PFSK-1 (cell line): ENCODE measurements at regions not wholly inside any gene's neighbourhood (a gene's known extent, or its start where the extent isn't known, plus 50 kb on each side); places are given as distances from the start of the nearest gene placed in this dataset.

Experiments used
- FOXP2 ChIP-seq: optimal IDR thresholded peaks from 2 replicates; pipeline ENCODE3; 2011; ENCODE audit warnings: borderline replicate concordance, control low read depth, inconsistent platforms; ENCODE audit not compliant: insufficient read depth; ENCODE audit errors: extremely low read length, extremely low read depth
- POLR2AphosphoS5 ChIP-seq: IDR thresholded peaks from 2 replicates; pipeline ENCODE4 v1.6.1; 2012; ENCODE audit warnings: low read depth, mild to moderate bottlenecking, control low read depth, low read length, moderate library complexity
- SIN3A ChIP-seq: IDR thresholded peaks from 2 replicates; pipeline ENCODE4 v1.6.1; 2012; ENCODE audit warnings: mild to moderate bottlenecking, low read length, moderate library complexity, borderline replicate concordance; ENCODE audit not compliant: insufficient read depth
- TAF1 ChIP-seq: IDR thresholded peaks from 2 replicates; pipeline ENCODE4 v1.6.1; 2012; ENCODE audit warnings: low read length, control low read depth, borderline replicate concordance; ENCODE audit not compliant: insufficient read depth
- TF ChIP-seq, protein P1 (sequence below), 2 experiments: IDR thresholded peaks; 2 replicates each; pipeline versions ENCODE4 v1.6.1 to v1.8.0; 2011 to 2012; ENCODE audit warnings: low read depth in 2 of 2, low read length in 2 of 2, control low read depth in 1 of 2, inconsistent platforms in 1 of 2, mild to moderate bottlenecking in 1 of 2, moderate library complexity in 1 of 2; ENCODE audit not compliant: insufficient read depth in 1 of 2

- TF ChIP-seq SIN3A: no peak
- TF ChIP-seq TAF1: no peak
- TF ChIP-seq, protein P1, sequence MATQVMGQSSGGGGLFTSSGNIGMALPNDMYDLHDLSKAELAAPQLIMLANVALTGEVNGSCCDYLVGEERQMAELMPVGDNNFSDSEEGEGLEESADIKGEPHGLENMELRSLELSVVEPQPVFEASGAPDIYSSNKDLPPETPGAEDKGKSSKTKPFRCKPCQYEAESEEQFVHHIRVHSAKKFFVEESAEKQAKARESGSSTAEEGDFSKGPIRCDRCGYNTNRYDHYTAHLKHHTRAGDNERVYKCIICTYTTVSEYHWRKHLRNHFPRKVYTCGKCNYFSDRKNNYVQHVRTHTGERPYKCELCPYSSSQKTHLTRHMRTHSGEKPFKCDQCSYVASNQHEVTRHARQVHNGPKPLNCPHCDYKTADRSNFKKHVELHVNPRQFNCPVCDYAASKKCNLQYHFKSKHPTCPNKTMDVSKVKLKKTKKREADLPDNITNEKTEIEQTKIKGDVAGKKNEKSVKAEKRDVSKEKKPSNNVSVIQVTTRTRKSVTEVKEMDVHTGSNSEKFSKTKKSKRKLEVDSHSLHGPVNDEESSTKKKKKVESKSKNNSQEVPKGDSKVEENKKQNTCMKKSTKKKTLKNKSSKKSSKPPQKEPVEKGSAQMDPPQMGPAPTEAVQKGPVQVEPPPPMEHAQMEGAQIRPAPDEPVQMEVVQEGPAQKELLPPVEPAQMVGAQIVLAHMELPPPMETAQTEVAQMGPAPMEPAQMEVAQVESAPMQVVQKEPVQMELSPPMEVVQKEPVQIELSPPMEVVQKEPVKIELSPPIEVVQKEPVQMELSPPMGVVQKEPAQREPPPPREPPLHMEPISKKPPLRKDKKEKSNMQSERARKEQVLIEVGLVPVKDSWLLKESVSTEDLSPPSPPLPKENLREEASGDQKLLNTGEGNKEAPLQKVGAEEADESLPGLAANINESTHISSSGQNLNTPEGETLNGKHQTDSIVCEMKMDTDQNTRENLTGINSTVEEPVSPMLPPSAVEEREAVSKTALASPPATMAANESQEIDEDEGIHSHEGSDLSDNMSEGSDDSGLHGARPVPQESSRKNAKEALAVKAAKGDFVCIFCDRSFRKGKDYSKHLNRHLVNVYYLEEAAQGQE (IDR thresholded peaks at IDR 0.05; ENCODE audit: insufficient read depth in 1 of 2, low read depth in 2 of 2, low read length in 2 of 2): no peak
- TF ChIP-seq POLR2AphosphoS5: no peak
- no peak for TF ChIP-seq FOXP2
Observed at GRCh38 chr4:136495076-136495475, 1037.2 kb downstream of the PCDH18 start.

GRCh38 chr4:136489101-136489500 is 1043.2 kb downstream of the PCDH18 start:
- TF ChIP-seq TAF1 (no peak), FOXP2 (no peak), SIN3A (no peak), POLR2AphosphoS5 (no peak)
- TF ChIP-seq, protein P1 (IDR thresholded peaks at IDR 0.05; ENCODE audit: insufficient read depth in 1 of 2, low read depth in 2 of 2, low read length in 2 of 2): no peak

GRCh38 chr4:136484996-136485395 is 1047.3 kb downstream of the PCDH18 start:
- TF ChIP-seq SIN3A (no peak), POLR2AphosphoS5 (no peak), FOXP2 (no peak), TAF1 (no peak)
- TF ChIP-seq, protein P1 (IDR thresholded peaks at IDR 0.05; ENCODE audit: insufficient read depth in 1 of 2, low read depth in 2 of 2, low read length in 2 of 2): no peak

DNA sequence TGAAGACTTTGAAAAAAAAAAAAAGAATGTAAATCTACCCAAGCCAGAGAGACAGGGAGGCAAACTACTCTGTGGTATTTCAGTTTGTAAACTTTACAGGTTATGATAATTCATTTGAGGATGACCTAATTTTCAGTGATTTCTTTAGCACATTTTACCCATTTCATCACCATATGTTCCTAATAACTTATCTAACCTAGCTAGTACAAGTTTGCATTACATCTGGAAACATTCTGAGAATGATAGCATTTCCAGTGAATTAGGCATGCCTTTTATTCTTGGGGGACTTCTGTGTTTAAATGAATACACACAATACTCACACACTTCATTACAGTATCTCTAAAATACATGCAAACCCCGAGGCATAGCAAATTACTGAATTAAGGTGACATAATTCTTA is 1055.5 kb downstream of the PCDH18 start:
- TF ChIP-seq TAF1 (no peak), FOXP2 (no peak), SIN3A (no peak), POLR2AphosphoS5 (no peak)
- TF ChIP-seq, protein P1 (IDR thresholded peaks at IDR 0.05; ENCODE audit: insufficient read depth in 1 of 2, low read depth in 2 of 2, low read length in 2 of 2): no peak

GRCh38 chr4:136471051-136471450 is 1061.2 kb downstream of the PCDH18 start:
- TF ChIP-seq FOXP2 (no peak), POLR2AphosphoS5 (no peak), SIN3A (no peak), TAF1 (no peak)
- TF ChIP-seq, protein P1 (IDR thresholded peaks at IDR 0.05; ENCODE audit: insufficient read depth in 1 of 2, low read depth in 2 of 2, low read length in 2 of 2): no peak
